ENCODE measurements at regions not wholly inside any gene's neighbourhood (a gene's known extent, or its start where the extent isn't known, plus 50 kb on each side); places are given as distances from the start of the nearest gene placed in this dataset.

- no peak for TF ChIP-seq CTCF (IDR thresholded peaks at IDR 0.05)
- no peak for TF ChIP-seq POLR2A (IDR thresholded peaks at IDR 0.05)
Measured at GRCh38 chr4:104235967-104236366, 258.7 kb downstream of the CXXC4 start.

Measured in ovary (tissue), 3 donors.